A549 (cell line): ENCODE measurements at regions not wholly inside any gene's neighbourhood (a gene's known extent, or its start where the extent isn't known, plus 50 kb on each side); places are given as distances from the start of the nearest gene placed in this dataset.

Source experiments
- CTCF ChIP-seq: fragments of >200 bp; sonication (Bioruptor Twin); formaldehyde crosslinking; IDR thresholded peaks from 3 replicates; pipeline ENCODE4 v1.5.1; 2016
- MAFK ChIP-seq: fragments of 450-650 bp; IDR thresholded peaks from 2 replicates; pipeline ENCODE4 v1.6.1; 2014; ENCODE audit not compliant: partially characterized antibody
- POLR2A ChIP-seq: IDR thresholded peaks from 2 replicates; pipeline ENCODE4 v1.6.1; 2012; ENCODE audit warnings: mild to moderate bottlenecking, low read length
- POLR2AphosphoS2 ChIP-seq: conservative IDR thresholded peaks from 2 replicates; pipeline ENCODE4 v1.6.1; 2012; ENCODE audit warnings: low read length, improper control_type of control experiment, inconsistent platforms

- no peak for TF ChIP-seq MAFK
- no peak for TF ChIP-seq CTCF
- TF ChIP-seq POLR2AphosphoS2, result no peak
- no peak for TF ChIP-seq POLR2A
These were observed 323.6 kb upstream of the F9 start for GRCh38 chrX:139206914-139207313.
